Endothelial cell of umbilical vein (primary cell): ENCODE measurements at regions not wholly inside any gene's neighbourhood (a gene's known extent, or its start where the extent isn't known, plus 50 kb on each side); places are given as distances from the start of the nearest gene placed in this dataset.

ENCODE experiments used
- BruUV-seq: library from RNA; stranded (reverse); fragments of 400-500 nt; replicated peaks from 2 replicates; lab custom pipeline; 2021; lab: Mats Ljungman, UMichigan
- CTCF ChIA-PET: fragments of 300-600, 350-600 bp; sonication (Branson Sonifier 250); formaldehyde crosslinking; loops from one replicate; lab custom pipeline; 2021; ENCODE audit warnings: antibody characterized with exemption, inconsistent platforms; lab: Charles Lee
- POLR2A ChIA-PET: fragments of 300-600, 350-600 bp; sonication (Branson Sonifier 250); formaldehyde crosslinking; loops from one replicate; lab custom pipeline; 2021; ENCODE audit warnings: antibody characterized with exemption, inconsistent platforms; lab: Charles Lee
- DNase-seq: peaks from one replicate; pipeline ENCODE4 v3.0.0-alpha.2; 2011; ENCODE audit warnings: low read depth, low spot score
- FAIRE-seq: peaks from 2 replicates; lab custom pipeline; 2011; peaks lifted over from hg19 to GRCh38; lab: Jason Lieb, UNC
- H2AFZ ChIP-seq: 2 replicates; pipeline ENCODE4 v1.6.0; 2012; ENCODE audit warnings: low read depth, low read length, control low read depth, inconsistent platforms
- H3K27ac ChIP-seq: 2 replicates; pipeline ENCODE4 v1.5.1; 2011; ENCODE audit warnings: low read depth, mild to moderate bottlenecking, control low read depth, low read length, moderate library complexity; ENCODE audit not compliant: insufficient read depth
- H3K27me3 ChIP-seq, 2 experiments: 2 replicates each; pipeline versions ENCODE4 v1.6.0 to v1.6.1; 2011; ENCODE audit warnings: low read length in 2 of 2, mixed read lengths in 1 of 2; ENCODE audit not compliant: control insufficient read depth in 2 of 2, insufficient read depth in 2 of 2
- H3K36me3 ChIP-seq, 2 experiments: 2 replicates in 1 of 2; 3 replicates in 1 of 2; pipeline ENCODE4 v1.5.1; 2011; ENCODE audit warnings: low read length in 2 of 2, mild to moderate bottlenecking in 1 of 2, moderate library complexity in 1 of 2; ENCODE audit not compliant: control insufficient read depth in 2 of 2, insufficient read depth in 2 of 2; ENCODE audit errors: extremely low read depth in 1 of 2
- H3K4me1 ChIP-seq: 3 replicates; pipeline ENCODE4 v1.5.1; 2011; ENCODE audit warnings: mild to moderate bottlenecking, low read length; ENCODE audit not compliant: control insufficient read depth, insufficient read depth; ENCODE audit errors: extremely low read depth
- H3K4me2 ChIP-seq: 2 replicates; pipeline ENCODE4 v1.6.1; 2011; ENCODE audit warnings: low read length, control low read depth, mixed read lengths; ENCODE audit not compliant: insufficient read depth
- H3K4me3 ChIP-seq, 3 experiments: fragments of 200-600 bp in 1 of 3; sonication (generic), shearing (Covaris generic) in 1 of 3; replicated peaks in 1 of 3; 2 replicates each; pipeline ENCODE4 v1.5.1; 2011 to 2016; ENCODE audit warnings: control low read depth in 3 of 3, low read length in 3 of 3, mild to moderate bottlenecking in 2 of 3, inconsistent platforms in 1 of 3, low read depth in 1 of 3, moderate library complexity in 1 of 3; ENCODE audit not compliant: insufficient read depth in 1 of 3
- H3K79me2 ChIP-seq: 2 replicates; pipeline ENCODE4 v1.6.0; 2012; ENCODE audit warnings: low read length, inconsistent platforms; ENCODE audit not compliant: control insufficient read depth, insufficient read depth
- H3K9ac ChIP-seq: replicated peaks from 2 replicates; pipeline ENCODE3; 2011; ENCODE audit warnings: low read length, control low read depth; ENCODE audit not compliant: insufficient read depth; ENCODE audit errors: extremely low read depth
- H3K9me1 ChIP-seq: replicated peaks from 3 replicates; pipeline ENCODE4 v1.6.0; 2011; ENCODE audit warnings: mild to moderate bottlenecking, low read length; ENCODE audit not compliant: control insufficient read depth, insufficient read depth; ENCODE audit errors: extremely low read depth
- H3K9me3 ChIP-seq: replicated peaks from 2 replicates; pipeline ENCODE4 v1.5.1; 2012; ENCODE audit warnings: low read length, inconsistent platforms; ENCODE audit not compliant: control insufficient read depth, insufficient read depth
- H4K20me1 ChIP-seq: replicated peaks from 2 replicates; pipeline ENCODE3; 2011; ENCODE audit warnings: mild to moderate bottlenecking, low read length; ENCODE audit not compliant: control insufficient read depth, insufficient read depth; ENCODE audit errors: extremely low read depth
- CTCF ChIP-seq, 2 donors: IDR thresholded peaks; 1 replicate in 1 of 2; 2 replicates in 1 of 2; pipeline ENCODE4 v1.5.1; 2011; ENCODE audit warnings: low read length in 2 of 2, mild to moderate bottlenecking in 2 of 2, moderate library complexity in 2 of 2, control low read depth in 1 of 2, inconsistent platforms in 1 of 2, low read depth in 1 of 2; ENCODE audit not compliant: insufficient read depth in 1 of 2; ENCODE audit errors: extremely low read depth in 1 of 2
- EZH2 ChIP-seq: IDR thresholded peaks from 2 replicates; pipeline ENCODE4 v1.6.1; 2012; ENCODE audit warnings: borderline replicate concordance, low read depth, mild to moderate bottlenecking, moderate library complexity, low read length, inconsistent platforms; ENCODE audit not compliant: severe bottlenecking
- FOS ChIP-seq: IDR thresholded peaks from 2 replicates; pipeline ENCODE4 v1.6.1; 2011; ENCODE audit warnings: mild to moderate bottlenecking, low read length, moderate library complexity, borderline replicate concordance; ENCODE audit not compliant: insufficient read depth
- GATA2 ChIP-seq: IDR thresholded peaks from 2 replicates; pipeline ENCODE4 v1.7.0; 2011; ENCODE audit warnings: low read depth, mild to moderate bottlenecking, moderate library complexity, mixed read lengths, low read length; ENCODE audit not compliant: insufficient read length, insufficient read depth
- JUN ChIP-seq: IDR thresholded peaks from 2 replicates; pipeline ENCODE4 v1.6.1; 2011; ENCODE audit warnings: borderline replicate concordance, low read depth; ENCODE audit not compliant: insufficient read length, insufficient read depth
- MAX ChIP-seq: IDR thresholded peaks from 2 replicates; pipeline ENCODE4 v1.6.1; 2011; ENCODE audit not compliant: insufficient read depth, insufficient read length
- MYC ChIP-seq: IDR thresholded peaks from one replicate; pipeline ENCODE4 v1.6.1; 2011; ENCODE audit warnings: mild to moderate bottlenecking, low read depth, low read length
- POLR2A ChIP-seq: IDR thresholded peaks from 2 replicates; pipeline ENCODE4 v1.6.1; 2012; ENCODE audit warnings: low read depth, mild to moderate bottlenecking, control low read depth, low read length
- POLR2AphosphoS5 ChIP-seq: IDR thresholded peaks from 2 replicates; pipeline ENCODE4 v1.6.1; 2012; ENCODE audit warnings: low read depth, mild to moderate bottlenecking, control low read depth, low read length, moderate library complexity; ENCODE audit not compliant: insufficient read depth
- dilution Hi-C: fragments of 300-500 bp; cut with MboI; formaldehyde crosslinking; loops from one replicate; pipeline ENCODE4 v1.15.0; 2019; ENCODE audit warnings: low sequenced_read_pairs; ENCODE audit not compliant: extremely low pct_ligation_motif_present
- intact Hi-C: fragments of 100-400 bp; cut with micrococcal nuclease; formaldehyde crosslinking; loops from one replicate; pipeline ENCODE4 v1.10.0; 2022

- no TSS peak for BruUV-seq
- Histone ChIP-seq H3K4me1 (no peaks in the 10 kb centered on the region), H3K9me1 (no peaks in the 10 kb centered on the region), H4K20me1 (no peaks in the 10 kb centered on the region), H3K79me2 (no peaks in the 10 kb centered on the region), H3K27ac (no peak overlapping the region), H3K9ac (no peak overlapping the region), H3K4me3 (no peak overlapping the region), H3K9me3 (no peaks in the 10 kb centered on the region), H2AFZ (no peak overlapping the region), H3K36me3 (no peaks in the 10 kb centered on the region), H3K4me2 (no peak overlapping the region), H3K27me3 (no peaks in the 10 kb centered on the region)
- dilution Hi-C loops: no loop called here
- ChIA-PET POLR2A (no interaction called here), CTCF (no interaction called here)
- FAIRE-seq (no peak), DNase-seq (no peak)
- TF ChIP-seq POLR2AphosphoS5: no peak
- TF ChIP-seq JUN: no peak
- no peak for TF ChIP-seq CTCF (IDR thresholded peaks at IDR 0.05; ENCODE audit: extremely low read depth in 1 of 2, insufficient read depth in 1 of 2, low read depth in 1 of 2, low read length in 2 of 2)
- TF ChIP-seq FOS: no peak
- no peak for TF ChIP-seq EZH2
- TF ChIP-seq POLR2A: no peak
- no peak for TF ChIP-seq MYC
- no peak for TF ChIP-seq MAX
- no peak for TF ChIP-seq GATA2
- intact Hi-C loops: no loop called here
Observed at GRCh38 chr16:64778777-64779176, 343.1 kb downstream of the CDH11 start.
